Suppressor macrophage treated with lipopolysaccharide for 4 hours (primary cell): ENCODE measurements at regions not wholly inside any gene's neighbourhood (a gene's known extent, or its start where the extent isn't known, plus 50 kb on each side); places are given as distances from the start of the nearest gene placed in this dataset.
"Not testable (repeated sequence)": the region's sequence is repeated elsewhere in the genome, so short reads cannot be mapped to it uniquely, and the experiment has no call there.

Experiments used
- DNase-seq: peaks from one replicate; pipeline ENCODE4 v3.0.0-alpha.2; 2020

DNA sequence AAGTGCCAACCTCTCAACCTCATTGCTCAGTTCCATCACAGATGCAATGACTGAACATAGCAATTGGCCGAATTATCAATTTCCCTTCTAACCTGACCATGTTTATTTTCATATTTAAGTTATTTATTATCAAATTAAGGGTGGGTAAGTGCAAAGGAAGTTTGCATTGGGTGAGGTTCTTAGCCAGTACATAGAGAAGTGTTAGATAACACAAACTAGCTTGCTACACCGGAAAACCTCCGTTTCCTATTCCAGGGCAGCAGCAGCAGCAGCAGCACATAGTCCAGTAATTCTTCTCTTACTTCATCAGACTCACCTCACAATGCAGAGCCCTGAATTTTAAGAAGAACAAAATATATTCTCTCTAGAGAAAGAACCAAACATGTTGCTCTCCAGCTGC, 200.5 kb upstream of the OR4E1 start:
- no peak for DNase-seq

DNA sequence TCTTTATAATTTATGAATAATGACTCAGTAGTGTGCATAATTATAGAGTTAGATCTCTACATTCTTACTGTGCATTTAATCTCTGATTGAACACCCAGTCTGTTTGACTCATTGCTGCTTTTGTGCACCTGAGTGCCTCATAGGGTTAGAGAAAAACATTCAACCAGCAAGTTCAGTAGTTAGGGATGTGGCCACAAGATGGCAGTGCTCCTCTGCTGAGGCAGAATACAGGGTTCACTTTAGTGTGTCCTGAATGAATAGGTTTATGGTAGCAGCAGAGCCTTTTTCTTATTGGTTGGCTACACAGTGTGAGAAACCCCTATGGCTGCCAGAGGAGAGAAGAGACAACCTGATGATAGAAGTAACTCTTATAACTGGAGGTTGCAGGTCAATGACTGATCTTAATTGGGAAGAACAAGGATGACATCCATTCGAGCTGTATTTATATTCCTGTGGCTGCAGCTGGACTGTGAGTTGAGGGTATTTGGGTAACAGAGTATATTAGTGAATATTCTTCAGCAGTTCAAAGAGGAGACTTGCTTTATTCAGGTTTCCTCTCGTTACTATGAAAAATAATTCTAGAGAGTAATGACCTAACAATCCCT, 194.9 kb upstream of the OR4E1 start:
- DNase-seq: peak; percentile 41

DNA sequence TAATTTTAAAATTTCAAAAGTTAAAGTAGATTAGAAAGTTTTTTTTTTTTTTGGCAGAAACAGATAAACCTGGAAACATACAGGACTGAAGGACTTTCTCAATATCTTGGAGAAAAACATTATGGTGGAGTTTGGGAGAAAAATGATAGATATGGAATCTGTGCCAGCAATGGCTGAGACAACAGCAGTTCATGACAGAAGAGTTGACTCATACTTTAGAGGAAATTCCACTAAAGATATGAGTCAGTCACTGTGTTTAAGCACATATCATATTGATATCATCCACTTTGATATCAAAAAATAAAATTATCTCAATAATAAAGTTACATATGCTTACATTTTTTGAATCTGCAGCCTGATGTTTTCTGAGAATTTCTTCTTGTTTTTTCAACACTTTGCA, 193.9 kb upstream of the OR4E1 start:
- DNase-seq: peak; percentile 6

DNA sequence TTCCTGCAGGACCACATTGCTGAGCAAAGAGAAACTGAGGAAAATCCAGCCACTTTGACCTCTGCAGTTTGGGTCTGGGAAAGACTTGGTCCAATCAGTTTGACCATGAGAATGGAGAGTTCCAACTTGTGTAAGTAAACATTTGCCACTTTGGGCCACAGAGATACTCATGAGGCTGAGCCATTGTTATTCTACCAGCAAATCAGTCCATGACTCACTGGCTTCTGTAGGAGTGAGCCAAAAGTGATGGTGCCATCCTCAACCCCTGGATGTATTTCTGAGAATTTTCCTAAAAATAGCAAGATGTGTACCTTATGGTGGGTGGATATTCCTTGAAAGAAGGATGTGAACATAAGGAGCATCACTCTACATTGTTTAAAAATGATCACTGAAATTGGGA, 192.9 kb upstream of the OR4E1 start:
- peak; percentile 9 for DNase-seq

DNA sequence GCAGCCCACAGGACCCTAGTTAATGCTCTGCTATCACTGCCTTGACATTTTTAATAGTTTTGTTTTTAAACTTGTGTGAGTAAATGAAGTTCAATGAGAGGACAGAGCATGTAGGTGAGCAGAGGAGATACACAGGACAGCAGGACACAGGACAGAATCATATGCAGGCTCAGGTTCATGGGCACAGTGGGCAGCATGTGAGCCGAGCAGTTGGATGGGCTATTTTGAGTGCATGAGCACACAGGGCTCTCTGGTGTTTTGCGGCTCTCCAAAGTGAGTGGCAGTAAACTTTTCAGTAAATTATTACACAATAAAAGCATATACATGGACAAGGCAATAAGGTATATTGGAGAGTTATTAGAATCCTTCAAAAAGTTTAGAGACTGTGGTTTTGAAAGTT, 189.7 kb upstream of the OR4E1 start:
- DNase-seq: no peak

DNA sequence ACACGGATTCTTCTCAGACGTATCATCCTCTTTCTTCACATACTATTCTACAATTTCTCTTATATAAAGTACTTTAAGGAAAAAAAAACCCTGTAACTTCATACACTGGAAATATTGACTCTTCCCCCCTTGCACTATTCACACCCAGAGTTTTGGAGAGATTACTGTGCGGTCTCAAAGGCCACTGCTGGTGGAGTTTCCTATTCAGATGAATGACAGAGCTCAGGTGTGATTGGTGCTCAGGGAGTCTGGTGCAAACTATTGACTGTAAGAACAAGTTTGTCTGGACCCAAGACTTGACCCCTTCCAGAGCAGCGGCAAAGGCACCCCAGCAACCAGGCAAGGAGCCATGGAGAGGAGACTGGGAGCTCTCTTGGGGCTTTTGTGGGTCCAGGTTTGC, 187.5 kb upstream of the OR4E1 start:
- no peak for DNase-seq

DNA sequence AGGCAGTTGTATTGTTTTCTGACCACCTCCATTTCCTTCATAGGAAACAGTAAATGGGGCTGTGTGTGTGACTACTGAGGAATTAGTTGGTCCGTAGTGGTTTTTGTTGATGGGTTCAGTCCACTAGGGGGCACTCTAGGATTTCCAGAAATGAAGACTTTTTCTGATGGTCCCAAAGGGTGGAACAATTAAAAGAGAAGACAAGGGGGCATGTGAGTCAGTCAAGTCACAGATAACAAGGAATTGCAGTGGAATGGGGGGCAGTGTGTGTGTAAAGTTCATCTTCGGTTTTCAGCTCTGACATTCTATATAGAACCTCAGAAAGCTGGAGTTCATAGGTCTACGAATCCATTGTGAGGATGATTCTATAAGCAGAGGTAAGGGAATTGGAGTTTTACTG, 186.6 kb upstream of the OR4E1 start:
- DNase-seq: peak; percentile 55

DNA sequence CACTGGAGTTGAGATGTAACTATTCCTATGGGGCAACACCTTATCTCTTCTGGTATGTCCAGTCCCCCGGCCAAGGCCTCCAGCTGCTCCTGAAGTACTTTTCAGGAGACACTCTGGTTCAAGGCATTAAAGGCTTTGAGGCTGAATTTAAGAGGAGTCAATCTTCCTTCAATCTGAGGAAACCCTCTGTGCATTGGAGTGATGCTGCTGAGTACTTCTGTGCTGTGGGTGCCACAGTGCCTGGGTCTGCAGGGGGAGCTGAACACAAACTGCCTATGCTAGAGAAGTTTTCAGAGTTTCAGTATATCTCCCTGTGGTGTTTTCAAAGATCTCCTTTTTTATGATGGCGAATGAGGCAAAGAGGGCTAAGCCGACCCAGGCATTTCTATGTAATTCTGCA, 179.2 kb upstream of the OR4E1 start:
- DNase-seq: no peak

DNA sequence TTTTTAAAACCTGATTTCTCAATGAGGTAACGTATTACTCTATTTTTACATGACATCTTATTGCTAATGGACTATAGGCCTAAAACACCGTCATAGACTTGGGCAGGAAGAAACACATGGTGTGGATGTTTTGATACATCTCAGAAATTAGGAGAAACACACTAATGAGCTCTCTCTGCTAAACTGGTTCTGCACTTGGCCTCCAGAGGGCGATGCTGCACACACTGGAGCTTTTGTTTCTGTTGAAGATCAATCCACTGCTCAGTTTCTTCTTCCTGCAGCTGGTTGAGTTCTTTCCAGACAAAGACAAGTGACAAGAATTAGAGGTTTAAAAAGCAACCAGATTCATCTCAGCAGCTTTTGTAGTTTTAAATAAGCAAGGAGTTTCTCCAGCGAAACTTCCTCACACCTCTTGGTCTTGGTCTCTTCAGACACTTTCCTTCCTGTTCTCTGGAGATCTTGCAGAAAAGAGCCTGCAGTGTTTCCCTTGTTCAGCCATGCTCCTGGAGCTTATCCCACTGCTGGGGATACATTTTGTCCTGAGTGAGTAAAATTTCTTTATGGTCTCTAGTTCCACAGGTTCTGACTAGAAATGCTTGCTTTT, 178.5 kb upstream of the OR4E1 start:
- peak; percentile 46 for DNase-seq

DNA sequence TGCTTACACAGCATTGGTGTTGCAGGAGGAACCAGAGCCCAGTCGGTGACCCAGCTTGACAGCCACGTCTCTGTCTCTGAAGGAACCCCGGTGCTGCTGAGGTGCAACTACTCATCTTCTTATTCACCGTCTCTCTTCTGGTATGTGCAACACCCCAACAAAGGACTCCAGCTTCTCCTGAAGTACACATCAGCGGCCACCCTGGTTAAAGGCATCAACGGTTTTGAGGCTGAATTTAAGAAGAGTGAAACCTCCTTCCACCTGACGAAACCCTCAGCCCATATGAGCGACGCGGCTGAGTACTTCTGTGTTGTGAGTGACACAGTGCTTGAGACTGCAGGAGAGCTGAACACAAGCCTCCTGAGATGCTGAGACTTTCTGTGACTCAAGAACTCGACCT, 173.3 kb upstream of the OR4E1 start:
- not testable (repeated sequence) for DNase-seq

DNA sequence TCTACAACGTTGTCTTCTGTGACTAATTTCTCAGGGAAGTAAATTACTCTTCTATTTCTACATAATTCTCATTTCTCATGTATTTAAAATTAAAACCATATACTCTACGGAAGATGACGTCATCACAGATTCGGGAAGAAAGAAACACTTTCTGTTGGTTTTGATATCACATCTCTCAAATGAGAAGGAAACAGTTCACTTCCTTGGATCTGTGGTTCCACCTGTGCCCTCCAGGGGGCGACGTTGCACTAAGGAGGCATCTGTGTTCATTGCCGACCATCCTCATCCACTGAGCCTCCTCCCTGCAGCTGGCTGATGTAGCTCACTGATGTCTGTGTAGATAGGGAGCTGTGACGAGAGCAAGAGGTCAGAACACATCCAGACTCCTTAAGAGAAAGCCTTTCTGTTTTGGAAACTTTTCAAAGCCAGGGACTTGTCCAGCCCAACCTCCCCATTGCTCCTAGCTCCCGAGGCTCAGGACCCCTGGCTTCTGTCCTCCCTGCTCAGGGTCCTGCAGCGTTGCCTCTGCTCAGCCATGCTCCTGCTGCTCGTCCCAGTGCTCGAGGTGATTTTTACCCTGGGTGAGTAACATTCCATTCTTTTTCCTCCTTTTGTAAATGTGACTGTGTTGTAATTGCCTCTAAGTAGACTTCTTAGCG, 172.7 kb upstream of the OR4E1 start:
- DNase-seq: peak; percentile 55

DNA sequence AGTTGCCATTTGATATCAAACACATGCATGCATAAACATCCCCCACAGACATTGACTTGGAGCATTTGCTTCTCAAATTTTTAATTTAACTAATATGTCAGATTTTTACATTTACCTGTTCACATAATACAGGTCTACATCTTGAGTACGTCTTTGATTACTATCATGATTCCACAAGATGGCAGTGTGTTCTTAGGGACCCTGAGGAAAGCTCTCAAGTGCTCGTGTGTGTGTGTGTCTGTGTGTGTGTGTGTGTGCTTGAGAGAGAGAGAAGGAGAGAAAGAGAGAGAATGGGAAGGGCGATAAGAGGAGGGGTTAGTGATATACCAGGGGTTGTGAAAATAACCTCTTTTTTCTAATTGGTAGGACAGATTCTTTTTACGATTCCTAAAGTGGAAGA, 167.1 kb upstream of the OR4E1 start:
- DNase-seq: no peak

DNA sequence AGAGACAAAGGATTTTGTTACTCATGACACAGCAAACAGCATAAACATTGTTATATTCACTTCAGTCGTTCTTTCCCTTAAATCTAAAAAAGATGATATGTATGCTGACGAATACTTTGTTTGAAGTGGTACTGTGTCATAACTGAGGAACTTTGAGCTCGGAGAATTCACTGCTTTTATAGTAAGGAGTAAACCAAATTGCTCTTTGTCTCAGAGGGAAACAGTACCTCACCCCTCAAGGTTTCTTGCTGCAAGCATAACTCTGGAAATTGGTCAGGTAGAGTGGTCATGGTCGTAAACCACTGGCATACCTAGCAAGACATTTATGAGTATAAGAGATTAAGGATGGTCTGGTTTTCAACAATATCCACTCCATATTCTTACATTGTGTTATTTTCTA, 160.2 kb upstream of the OR4E1 start:
- DNase-seq: no peak

DNA sequence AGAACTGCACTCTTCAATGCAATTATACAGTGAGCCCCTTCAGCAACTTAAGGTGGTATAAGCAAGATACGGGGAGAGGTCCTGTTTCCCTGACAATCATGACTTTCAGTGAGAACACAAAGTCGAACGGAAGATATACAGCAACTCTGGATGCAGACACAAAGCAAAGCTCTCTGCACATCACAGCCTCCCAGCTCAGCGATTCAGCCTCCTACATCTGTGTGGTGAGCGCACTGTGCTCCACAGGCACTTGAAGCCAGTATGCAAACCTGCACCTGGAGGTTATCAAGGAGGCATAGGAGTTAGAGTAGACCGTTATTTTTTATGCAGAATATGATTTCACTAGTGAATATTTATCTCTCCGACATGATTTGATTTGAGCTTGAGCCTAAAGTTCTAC, 152.2 kb upstream of the OR4E1 start:
- DNase-seq: no peak

DNA sequence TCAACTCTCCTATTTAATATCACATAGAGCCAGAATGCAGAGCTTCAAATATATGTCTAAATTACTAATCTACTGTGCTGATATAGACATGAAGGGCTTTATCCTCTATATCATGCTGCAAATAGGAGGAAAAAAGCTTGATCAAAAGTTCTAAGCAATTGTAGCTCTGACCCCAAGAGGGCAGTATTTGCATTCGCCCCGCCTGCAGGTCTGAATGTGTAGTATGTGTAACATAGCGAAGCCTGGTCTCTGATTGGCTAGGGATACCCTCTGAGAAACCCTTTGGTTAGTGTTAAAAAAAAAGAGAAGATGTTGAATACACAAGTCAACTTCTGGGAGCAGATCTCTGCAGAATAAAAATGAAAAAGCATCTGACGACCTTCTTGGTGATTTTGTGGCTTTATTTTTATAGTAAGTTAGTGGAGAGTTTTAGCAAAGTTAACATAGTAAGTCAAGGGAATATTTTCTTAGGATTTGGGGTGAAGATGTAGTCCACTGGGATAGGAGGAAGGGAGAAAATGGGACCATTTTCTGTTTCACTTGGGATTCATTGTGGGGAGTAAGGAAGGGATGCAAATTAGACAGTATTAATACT, 151.6 kb upstream of the OR4E1 start:
- peak; percentile 35 for DNase-seq

DNA sequence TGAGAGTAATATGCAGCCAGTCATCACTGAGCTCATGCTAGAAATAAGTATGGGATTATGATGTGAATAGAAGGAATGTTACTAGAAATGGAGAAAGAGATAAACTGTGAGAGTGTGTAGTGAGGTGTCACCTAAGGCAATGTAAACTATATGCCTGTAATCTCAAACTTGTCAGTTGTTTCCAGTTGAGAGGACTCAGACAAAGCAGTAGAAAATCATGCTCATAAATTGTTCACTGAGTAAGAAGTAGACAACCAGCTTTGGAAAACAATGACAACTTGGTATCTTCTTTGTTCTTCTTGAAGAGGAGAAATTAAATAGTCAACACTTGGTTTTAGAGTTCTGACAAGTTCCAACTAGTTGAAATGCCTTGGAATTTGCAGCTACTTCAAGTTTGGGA, 148.5 kb upstream of the OR4E1 start:
- no peak for DNase-seq

DNA sequence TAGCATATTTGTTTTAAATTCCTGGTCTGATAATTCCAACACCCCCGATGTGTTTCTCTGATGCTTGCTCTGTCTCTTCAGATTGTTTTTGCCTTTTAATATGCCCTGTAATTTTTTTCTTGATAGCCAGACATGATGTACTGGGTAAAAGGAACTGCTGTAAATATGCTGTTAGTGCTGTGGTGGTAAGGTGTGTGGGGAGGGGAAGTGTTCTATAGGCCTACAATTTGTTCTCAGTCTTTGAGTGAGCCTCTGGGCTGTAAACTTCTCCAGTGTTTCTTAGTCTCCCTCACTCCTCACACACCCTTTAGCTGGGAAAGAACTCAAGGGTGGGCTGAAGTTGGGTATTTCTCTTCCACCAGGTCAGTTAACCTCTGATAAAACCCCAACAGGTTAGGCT, 147.0 kb upstream of the OR4E1 start:
- no peak for DNase-seq

DNA sequence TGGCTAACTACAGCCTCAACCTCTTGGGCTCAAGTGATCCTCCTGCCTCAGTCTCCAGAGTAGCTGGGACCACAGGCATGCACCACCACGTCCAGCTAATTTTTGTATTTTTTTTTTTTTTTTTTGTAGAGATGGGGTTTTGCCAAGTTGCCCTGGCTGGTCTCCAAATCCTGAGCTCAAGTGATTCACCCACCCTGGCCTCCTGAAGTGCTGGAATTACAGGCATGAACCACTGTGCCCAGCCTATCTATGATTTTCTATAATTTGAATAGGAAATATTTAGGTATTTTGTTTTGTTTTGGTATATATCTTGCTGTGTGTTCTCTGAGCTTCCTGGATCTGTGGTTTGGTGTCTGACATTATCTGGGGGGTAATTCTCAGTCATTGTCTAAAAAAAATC, 146.3 kb upstream of the OR4E1 start:
- not testable (repeated sequence) for DNase-seq

DNA sequence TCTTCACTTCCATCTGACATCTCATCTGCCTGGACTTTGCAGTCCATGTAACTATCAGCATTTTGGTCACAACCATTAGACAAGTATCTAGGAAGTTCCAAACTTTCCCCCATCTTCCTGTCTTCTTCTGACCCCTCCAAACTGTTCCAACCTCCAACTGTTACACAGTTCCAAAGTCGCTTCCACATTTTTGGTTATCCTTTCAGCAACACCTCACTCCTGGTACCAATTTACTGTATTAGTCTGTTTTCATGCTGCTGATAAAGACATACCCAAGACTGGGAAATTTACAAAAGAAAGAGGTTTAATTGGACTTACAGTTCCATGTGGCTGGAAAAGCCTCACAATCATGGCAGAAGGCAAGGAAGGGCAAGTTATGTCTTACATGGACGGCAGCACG, 143.4 kb upstream of the OR4E1 start:
- not testable (repeated sequence) for DNase-seq

DNA sequence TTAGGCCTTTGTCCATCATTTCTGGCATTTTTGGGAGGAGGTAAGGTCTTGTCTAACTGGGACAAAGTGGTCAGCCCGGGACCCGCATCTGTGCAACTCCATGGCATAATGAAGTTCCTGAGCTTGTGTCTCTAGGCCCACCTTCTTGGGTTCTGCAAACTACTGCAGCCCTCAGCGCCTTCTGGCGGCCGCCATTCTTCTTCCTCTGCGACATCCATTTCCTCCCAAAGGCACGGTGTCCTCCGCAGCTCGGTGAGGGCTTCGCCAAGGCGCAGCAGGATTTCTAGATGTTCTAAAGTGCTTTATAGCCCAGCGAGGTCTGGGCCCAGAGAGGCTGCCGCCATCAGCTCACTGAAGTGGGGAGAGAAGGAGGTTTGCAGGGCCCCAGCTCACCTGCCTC, 134.4 kb upstream of the OR4E1 start:
- no peak for DNase-seq

DNA sequence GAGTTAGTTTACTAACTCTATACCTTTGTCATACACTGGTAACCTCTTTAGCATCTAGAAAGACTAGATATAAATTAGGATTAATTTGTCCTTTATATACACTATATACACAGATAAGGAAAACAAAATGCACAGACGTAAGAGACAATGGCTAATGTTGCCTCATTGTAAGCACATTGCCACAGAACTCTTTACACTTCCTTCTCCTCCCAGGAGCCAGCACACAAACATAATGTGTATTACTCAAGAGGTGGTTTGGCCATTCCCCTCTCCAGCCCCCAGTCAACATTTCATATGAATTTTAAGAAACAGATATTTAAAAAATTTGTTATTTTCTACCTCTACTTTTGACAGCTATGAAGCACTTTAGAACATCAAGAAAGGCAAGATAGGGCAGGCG, 131.4 kb upstream of the OR4E1 start:
- DNase-seq: peak; percentile 5

DNA sequence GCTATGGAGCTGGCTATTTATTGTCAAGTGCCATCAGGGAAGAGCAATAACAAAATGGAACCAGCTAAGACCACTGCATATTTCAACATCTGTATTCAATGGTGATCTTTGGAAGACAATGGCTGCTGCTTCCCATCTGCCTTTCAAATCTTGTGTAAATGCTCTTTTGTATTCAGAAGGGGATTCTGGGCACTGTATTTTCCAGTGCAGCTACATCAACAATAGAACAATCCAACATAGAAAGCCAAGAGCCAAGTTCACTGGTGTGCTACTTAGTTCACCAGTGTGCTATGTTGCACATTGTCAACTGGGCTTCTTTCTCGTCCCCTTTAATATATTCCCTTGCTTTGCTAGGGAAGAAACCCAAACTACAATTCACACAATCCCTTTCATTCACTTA, 128.8 kb upstream of the OR4E1 start:
- DNase-seq: no peak

DNA sequence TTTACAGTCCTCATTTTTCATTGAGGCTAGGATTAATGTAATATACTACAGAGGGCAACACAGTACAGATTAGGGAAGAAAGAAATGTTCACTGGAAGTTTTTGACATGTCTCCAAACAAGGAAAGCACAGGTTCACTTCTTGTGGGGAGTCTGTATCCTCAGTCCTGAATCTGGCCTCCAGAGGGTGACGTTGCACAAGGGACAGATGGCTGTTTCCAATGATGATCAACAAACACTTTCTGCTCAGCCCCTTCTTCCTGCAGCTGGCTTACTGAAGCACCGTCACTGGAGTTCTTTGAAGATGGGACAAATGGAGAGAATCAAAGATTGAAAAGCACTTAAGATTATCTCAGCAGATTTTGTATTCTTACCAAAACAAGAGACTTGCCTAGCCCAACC, 123.3 kb upstream of the OR4E1 start:
- no peak for DNase-seq

DNA sequence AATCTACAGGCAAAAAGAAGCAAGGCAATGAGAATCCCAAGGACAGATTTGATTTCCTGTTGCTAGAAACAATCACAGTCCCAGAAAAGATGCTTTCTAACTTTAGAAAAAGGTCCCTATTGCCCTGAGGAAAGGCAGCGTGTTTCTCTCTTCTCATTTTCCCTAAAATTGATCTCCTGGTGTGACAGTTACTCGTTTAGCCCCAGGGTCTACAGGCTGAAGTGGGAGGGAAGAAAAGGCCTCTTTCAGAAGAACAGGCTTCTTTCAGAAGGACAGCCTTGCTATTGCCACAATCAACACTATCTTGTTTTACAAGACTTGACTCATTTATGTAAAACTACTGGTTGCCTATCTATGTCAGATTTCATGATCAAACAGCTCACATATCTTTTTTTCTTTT, 121.8 kb upstream of the OR4E1 start:
- DNase-seq: no peak
